Sigmoid colon (tissue), 4 donors: ENCODE measurements at regions not wholly inside any gene's neighbourhood (a gene's known extent, or its start where the extent isn't known, plus 50 kb on each side); places are given as distances from the start of the nearest gene placed in this dataset.

Experiments
- EP300 ChIP-seq, 4 donors: sonication (generic); formaldehyde crosslinking; IDR thresholded peaks; one replicate each; pipeline ENCODE4 v1.6.1; 2017; ENCODE audit warnings: antibody characterized with exemption in 4 of 4
- POLR2A ChIP-seq, 2 donors: fragments of 450-650 bp; IDR thresholded peaks; one replicate each; pipeline ENCODE4 v1.6.1; 2016; ENCODE audit warnings: antibody characterized with exemption in 2 of 2, mild to moderate bottlenecking in 2 of 2, moderate library complexity in 2 of 2
- TF ChIP-seq, protein P1 (sequence below), 4 experiments: fragments of 450-650 bp in 3 of 4; fragments of 200-600 bp in 1 of 4; IDR thresholded peaks; one replicate each; pipeline ENCODE4 v1.5.1; 2016 to 2019; ENCODE audit warnings: antibody characterized with exemption in 4 of 4, mild to moderate bottlenecking in 3 of 4, moderate library complexity in 2 of 4

DNA sequence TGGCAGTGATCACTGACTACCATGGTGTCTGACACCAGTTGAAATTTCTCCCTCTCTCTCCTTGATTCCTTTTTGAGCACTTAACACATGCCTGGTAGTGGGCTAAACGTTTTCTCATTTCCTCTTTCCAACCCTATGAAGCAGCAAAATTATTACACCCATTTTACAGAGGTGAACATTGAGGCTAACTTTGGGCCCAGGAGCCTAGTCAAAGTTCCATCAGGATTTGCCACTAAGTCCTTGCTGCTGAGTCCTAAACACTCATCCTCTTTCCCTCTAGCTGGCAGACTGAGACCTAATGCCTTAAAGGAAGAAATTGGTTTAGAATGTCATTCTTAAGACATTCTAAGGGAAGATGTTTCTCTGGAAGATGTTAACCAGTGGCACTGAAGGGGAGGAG is 74.7 kb upstream of the IRX3 start:
- no peak for TF ChIP-seq POLR2A (IDR thresholded peaks at IDR 0.05)
- TF ChIP-seq, protein P1, sequence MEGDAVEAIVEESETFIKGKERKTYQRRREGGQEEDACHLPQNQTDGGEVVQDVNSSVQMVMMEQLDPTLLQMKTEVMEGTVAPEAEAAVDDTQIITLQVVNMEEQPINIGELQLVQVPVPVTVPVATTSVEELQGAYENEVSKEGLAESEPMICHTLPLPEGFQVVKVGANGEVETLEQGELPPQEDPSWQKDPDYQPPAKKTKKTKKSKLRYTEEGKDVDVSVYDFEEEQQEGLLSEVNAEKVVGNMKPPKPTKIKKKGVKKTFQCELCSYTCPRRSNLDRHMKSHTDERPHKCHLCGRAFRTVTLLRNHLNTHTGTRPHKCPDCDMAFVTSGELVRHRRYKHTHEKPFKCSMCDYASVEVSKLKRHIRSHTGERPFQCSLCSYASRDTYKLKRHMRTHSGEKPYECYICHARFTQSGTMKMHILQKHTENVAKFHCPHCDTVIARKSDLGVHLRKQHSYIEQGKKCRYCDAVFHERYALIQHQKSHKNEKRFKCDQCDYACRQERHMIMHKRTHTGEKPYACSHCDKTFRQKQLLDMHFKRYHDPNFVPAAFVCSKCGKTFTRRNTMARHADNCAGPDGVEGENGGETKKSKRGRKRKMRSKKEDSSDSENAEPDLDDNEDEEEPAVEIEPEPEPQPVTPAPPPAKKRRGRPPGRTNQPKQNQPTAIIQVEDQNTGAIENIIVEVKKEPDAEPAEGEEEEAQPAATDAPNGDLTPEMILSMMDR (IDR thresholded peaks at IDR 0.05), result no peak
- TF ChIP-seq EP300 (IDR thresholded peaks at IDR 0.05), result no peak
